ENCODE measurements at regions not wholly inside any gene's neighbourhood (a gene's known extent, or its start where the extent isn't known, plus 50 kb on each side); places are given as distances from the start of the nearest gene placed in this dataset.

GRCh38 chr18:53943326-53943860 is 281.1 kb downstream of the MBD2 start:
- TF ChIP-seq CTCF (IDR thresholded peaks at IDR 0.05) (no peak), EP300 (IDR thresholded peaks at IDR 0.05) (no peak)
